ENCODE measurements at regions not wholly inside any gene's neighbourhood (a gene's known extent, or its start where the extent isn't known, plus 50 kb on each side); places are given as distances from the start of the nearest gene placed in this dataset.
A peak's percentile ranks its signal among the peaks of the same experiment; 100 is the strongest.
"Not testable (repeated sequence)": the region's sequence is repeated elsewhere in the genome, so short reads cannot be mapped to it uniquely, and the experiment has no call there.

DNA sequence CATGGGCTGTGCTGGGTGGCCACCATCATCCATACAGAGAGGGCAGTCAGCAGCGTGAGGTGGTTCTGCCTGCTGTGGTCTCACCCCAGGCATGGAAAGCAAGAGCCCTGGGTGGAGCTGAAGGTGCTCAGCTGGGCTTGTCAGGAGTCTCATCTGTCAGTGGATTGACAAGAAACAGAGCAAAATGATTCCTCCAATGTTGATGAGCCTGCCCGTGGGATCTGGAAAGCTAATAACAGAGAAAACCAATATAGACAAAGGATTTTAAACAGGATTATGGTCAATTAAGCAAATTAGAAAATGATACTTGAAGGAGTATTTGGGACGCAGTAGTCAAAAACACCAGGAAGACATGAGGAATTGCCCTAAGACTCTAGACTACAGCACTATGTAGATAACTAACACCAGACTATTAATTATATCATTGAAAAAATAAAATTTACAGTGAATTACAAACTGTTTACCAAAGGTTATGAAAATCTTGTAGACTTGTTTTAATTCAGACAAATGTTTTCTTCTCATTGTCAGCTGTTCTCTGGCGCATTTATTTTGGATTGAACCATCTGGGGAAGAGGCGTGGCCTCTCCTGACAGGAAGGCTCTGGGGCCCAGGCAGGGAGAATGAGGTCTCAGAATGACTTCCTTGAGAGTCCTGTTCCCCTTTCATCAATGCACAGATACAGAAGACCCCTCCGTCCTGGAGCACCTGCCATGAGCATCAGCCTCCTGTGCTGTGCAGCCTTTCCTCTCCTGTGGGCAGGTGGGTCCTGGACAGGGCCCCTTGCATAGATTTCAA is 211.2 kb upstream of the PRSS58 start:
- Histone ChIP-seq H3K27me3 (no peaks in the 10 kb centered on the region), H3K4me3 (no peak overlapping the region), H3K27ac (no peak overlapping the region), H3K4me1 (no peaks in the 10 kb centered on the region), H3K9me3 (no peaks in the 10 kb centered on the region), H3K36me3 (no peaks in the 10 kb centered on the region)
- no peak for DNase-seq (ENCODE audit: low spot score in 2 of 2)
- TF ChIP-seq, protein P1, sequence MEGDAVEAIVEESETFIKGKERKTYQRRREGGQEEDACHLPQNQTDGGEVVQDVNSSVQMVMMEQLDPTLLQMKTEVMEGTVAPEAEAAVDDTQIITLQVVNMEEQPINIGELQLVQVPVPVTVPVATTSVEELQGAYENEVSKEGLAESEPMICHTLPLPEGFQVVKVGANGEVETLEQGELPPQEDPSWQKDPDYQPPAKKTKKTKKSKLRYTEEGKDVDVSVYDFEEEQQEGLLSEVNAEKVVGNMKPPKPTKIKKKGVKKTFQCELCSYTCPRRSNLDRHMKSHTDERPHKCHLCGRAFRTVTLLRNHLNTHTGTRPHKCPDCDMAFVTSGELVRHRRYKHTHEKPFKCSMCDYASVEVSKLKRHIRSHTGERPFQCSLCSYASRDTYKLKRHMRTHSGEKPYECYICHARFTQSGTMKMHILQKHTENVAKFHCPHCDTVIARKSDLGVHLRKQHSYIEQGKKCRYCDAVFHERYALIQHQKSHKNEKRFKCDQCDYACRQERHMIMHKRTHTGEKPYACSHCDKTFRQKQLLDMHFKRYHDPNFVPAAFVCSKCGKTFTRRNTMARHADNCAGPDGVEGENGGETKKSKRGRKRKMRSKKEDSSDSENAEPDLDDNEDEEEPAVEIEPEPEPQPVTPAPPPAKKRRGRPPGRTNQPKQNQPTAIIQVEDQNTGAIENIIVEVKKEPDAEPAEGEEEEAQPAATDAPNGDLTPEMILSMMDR (IDR thresholded peaks at IDR 0.05), result no peak
- intact Hi-C loops (cut with DNase I), result no loop called here

DNA sequence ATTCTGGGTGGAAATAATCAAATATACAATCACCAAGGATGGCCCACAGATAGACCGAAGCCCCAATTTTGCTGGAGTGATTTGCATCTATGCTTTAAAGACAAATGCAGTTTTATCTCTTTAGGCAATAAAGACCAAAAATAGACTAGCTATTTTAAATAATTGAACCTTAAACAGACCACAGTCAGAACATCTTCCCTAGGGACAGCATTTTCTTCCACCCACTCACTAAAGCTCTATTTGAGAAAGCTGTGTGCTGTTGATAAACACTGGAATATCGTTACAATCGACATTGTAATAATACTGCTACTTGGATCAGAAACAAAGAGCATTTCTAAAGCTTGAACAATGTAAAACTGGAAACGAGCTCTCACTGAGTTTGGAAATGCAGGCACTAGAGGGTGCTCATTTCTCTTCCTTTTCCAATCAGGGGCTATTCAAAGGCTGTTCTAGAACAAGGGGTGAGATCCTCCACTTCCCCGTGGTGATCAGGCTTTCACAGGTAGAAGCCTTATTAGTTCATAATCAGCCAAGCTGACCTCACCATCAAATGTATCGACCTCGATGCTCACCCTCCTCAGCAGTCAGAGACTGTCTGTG is 209.3 kb upstream of the PRSS58 start:
- H3K4me1 ChIP-seq; H3K9me3 ChIP-seq; H3K36me3 ChIP-seq; H3K4me3 ChIP-seq; DNase-seq (ENCODE audit: low spot score in 2 of 2); H3K27ac ChIP-seq; intact Hi-C loops (cut with DNase I); H3K27me3 ChIP-seq: not testable (repeated sequence)

DNA sequence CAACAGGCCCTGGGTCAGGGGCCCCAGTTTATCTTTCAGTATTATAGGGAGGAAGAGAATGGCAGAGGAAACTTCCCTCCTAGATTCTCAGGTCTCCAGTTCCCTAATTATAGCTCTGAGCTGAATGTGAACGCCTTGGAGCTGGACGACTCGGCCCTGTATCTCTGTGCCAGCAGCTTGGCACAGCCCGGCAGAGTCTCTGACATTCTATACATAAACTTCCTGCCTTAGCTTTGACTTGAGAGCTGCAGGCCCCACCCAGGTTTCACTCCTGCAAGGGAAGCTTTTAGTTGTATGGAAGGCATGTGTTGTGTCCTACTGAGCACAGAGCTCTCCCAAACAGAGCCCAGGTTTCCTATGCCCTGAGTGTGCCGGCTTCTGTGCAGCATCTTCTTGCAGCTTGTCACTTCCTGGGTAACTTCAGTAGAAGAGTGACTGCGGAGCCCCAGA is 205.6 kb upstream of the PRSS58 start:
- Histone ChIP-seq H3K27ac (no peak overlapping the region), H3K4me3 (no peak overlapping the region), H3K36me3 (no peaks in the 10 kb centered on the region), H3K9me3 (no peaks in the 10 kb centered on the region), H3K27me3 (no peaks in the 10 kb centered on the region), H3K4me1 (no peaks in the 10 kb centered on the region)
- intact Hi-C loops (cut with DNase I), result no loop called here
- DNase-seq (ENCODE audit: low spot score in 2 of 2), result no peak
- TF ChIP-seq, protein P1 (IDR thresholded peaks at IDR 0.05), result no peak

DNA sequence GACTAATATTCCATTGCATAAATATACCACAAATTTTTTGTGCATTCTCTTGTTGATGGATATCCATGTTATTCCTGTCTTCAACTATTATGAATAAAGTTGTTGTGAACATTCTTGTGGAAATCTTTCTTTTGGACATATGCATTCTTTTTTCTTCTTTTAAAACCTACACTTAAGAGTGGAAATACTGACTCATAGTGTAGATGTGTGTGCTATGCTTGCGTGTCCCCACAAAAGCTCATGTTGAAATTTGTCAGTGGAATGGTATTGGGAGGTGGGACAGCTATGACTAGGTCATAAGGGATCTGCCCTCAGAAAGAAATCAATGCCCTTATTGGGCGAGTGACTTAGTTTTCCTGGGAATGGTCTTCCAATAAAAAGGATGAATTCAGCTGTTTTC is 203.6 kb upstream of the PRSS58 start:
- Histone ChIP-seq H3K27ac (no peak overlapping the region), H3K9me3 (no peaks in the 10 kb centered on the region), H3K27me3 (no peaks in the 10 kb centered on the region), H3K4me1 (no peaks in the 10 kb centered on the region), H3K4me3 (no peak overlapping the region), H3K36me3 (no peaks in the 10 kb centered on the region)
- TF ChIP-seq, protein P1 (IDR thresholded peaks at IDR 0.05), result no peak
- DNase-seq (ENCODE audit: low spot score in 2 of 2), result no peak
- intact Hi-C loops (cut with DNase I), result no loop called here

DNA sequence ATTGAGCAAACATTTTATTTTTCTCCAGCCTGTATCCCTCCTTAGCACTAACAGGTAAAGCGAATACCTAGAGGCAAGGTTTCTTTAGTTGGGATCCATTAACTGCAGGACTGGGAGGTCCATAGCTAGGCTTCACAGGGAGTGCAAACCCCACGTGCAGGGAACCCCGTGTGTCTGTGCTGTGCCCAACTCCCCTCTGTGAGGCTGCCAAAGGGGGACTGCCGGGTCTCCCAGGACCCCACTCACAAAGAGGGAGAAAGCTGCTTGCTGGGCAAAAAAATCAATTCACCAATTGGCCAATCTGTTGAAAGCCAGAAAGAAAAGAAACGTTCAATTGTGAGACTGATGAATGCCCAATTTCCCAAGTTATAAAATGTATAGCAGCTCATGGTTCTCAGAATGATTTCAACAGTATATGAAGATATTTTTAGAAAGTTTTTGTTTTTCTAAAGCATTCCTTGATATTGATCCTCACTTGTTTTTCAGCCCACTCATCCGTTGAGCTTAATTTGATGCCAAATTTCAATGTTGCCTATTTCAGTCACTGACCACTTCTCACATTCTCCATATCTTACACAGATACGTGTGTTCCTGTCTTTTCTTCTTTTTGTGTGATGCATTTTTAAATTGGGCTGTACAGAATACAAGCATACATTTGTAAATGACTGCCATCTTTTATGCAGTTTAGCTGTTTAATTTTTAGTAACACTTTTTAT is 202.7 kb upstream of the PRSS58 start:
- no peak overlapping the region for H3K27ac ChIP-seq
- no peaks in the 10 kb centered on the region for H3K27me3 ChIP-seq
- no peak for DNase-seq (ENCODE audit: low spot score in 2 of 2)
- TF ChIP-seq, protein P1 (IDR thresholded peaks at IDR 0.05), result no peak
- no peaks in the 10 kb centered on the region for H3K4me1 ChIP-seq
- H3K9me3 ChIP-seq, result no peaks in the 10 kb centered on the region
- H3K36me3 ChIP-seq, result no peaks in the 10 kb centered on the region
- intact Hi-C loops (cut with DNase I), result no loop called here
- H3K4me3 ChIP-seq, result no peak overlapping the region

DNA sequence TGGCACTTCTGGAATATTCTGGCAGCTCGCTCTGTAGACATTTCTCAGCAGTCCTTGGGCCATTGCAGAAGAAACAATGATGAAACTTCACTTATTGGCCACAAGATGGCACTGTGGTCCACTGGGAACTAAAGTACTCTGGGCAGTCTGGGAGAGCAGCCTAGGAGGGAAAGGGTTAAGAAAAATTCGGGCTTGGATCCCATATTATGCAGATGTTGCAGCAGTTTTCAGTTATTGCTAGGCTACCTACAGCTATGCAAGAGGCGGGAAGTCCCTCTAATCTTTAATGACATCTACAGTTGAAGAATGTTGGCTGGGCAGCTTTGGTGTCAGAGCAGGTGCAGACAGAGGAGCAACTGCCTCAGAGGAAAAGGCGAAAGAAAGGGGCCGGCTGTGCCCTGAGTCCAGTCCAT is 201.7 kb upstream of the PRSS58 start:
- Histone ChIP-seq H3K4me1 (no peaks in the 10 kb centered on the region), H3K27ac (no peak overlapping the region), H3K27me3 (no peaks in the 10 kb centered on the region), H3K4me3 (no peak overlapping the region), H3K9me3 (no peaks in the 10 kb centered on the region), H3K36me3 (no peaks in the 10 kb centered on the region)
- TF ChIP-seq, protein P1 (IDR thresholded peaks at IDR 0.05), result peak; percentile 22 to 52 (median 26)
- intact Hi-C loops (cut with DNase I), result no loop called here
- no peak for DNase-seq (ENCODE audit: low spot score in 2 of 2)

Measured in ascending aorta (tissue), 2 donors.